ENCODE measurements at regions not wholly inside any gene's neighbourhood (a gene's known extent, or its start where the extent isn't known, plus 50 kb on each side); places are given as distances from the start of the nearest gene placed in this dataset.
A peak's percentile ranks its signal among the peaks of the same experiment; 100 is the strongest.

DNA sequence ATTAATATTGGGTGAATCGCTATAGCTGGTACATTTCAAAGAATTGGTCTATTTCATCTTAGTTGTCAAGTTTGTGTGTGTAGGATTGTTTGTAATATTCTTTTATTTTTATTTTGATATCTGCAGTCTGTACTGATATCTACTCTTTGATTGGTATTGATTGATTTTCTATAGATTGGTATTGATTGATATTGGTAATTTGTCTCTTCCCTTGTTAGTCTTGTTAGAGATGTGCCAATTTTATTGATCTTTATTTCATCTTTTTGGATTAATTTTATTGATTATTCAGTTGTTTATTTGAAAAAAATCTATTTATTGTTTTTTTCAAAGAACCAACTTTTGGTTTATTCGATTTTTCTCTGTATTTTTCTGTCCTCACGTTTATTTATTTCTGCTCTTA is 61.4 kb downstream of the TM2D3 start:
- Histone ChIP-seq H3K4me1 (ENCODE audit: insufficient read depth, low read length) (no peaks in the 10 kb centered on the region), H3K4me2 (ENCODE audit: insufficient read depth, low read length) (no peak overlapping the region), H2AFZ (ENCODE audit: low read length) (no peak overlapping the region), H3K27ac (ENCODE audit: low read depth, low read length) (no peak overlapping the region), H3K9me3 (ENCODE audit: low read depth, low read length) (no peaks in the 10 kb centered on the region), H3K36me3 (ENCODE audit: insufficient read depth, low read length) (no peaks in the 10 kb centered on the region), H3K79me2 (ENCODE audit: insufficient read depth, low read length) (no peaks in the 10 kb centered on the region), H3K27me3 (ENCODE audit: insufficient read depth, low read length) (peaks cover 2% of the 10 kb centered on the region), H3K4me3 (ENCODE audit: insufficient read depth, low read length) (no peak overlapping the region), H4K20me1 (ENCODE audit: insufficient read depth, low read length) (no peaks in the 10 kb centered on the region)
- TF ChIP-seq, protein P1, sequence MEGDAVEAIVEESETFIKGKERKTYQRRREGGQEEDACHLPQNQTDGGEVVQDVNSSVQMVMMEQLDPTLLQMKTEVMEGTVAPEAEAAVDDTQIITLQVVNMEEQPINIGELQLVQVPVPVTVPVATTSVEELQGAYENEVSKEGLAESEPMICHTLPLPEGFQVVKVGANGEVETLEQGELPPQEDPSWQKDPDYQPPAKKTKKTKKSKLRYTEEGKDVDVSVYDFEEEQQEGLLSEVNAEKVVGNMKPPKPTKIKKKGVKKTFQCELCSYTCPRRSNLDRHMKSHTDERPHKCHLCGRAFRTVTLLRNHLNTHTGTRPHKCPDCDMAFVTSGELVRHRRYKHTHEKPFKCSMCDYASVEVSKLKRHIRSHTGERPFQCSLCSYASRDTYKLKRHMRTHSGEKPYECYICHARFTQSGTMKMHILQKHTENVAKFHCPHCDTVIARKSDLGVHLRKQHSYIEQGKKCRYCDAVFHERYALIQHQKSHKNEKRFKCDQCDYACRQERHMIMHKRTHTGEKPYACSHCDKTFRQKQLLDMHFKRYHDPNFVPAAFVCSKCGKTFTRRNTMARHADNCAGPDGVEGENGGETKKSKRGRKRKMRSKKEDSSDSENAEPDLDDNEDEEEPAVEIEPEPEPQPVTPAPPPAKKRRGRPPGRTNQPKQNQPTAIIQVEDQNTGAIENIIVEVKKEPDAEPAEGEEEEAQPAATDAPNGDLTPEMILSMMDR (IDR thresholded peaks at IDR 0.05; ENCODE audit: extremely low read depth, low read depth, low read length): no peak
- no peak for DNase-seq (ENCODE audit: insufficient read length, low spot score, missing footprints)

DNA sequence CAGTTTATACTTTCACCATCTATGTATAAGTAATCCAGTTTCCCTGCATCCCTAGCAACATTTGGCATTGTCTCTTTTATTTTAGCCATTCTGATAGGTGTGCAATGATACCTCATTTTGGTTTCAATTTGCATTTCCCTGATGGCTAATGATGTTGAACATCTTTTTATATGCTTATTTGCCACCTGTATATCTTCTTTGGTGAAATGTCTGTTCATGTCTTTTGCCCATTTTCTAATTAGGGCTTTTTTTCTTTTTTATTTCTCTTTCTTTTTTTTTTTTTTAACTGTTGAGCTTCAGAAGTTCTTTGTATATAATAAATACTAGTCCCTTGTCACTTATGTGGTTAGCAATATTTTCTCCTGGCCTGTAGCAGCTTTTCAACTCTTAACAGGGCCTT is 68.9 kb downstream of the TM2D3 start:
- H4K20me1 ChIP-seq (ENCODE audit: insufficient read depth, low read length): no peaks in the 10 kb centered on the region
- H3K27me3 ChIP-seq (ENCODE audit: insufficient read depth, low read length): peaks cover 3% of the 10 kb centered on the region
- H3K4me1 ChIP-seq (ENCODE audit: insufficient read depth, low read length): peaks cover 8% of the 10 kb centered on the region
- H3K27ac ChIP-seq (ENCODE audit: low read depth, low read length): no peak overlapping the region
- DNase-seq (ENCODE audit: insufficient read length, low spot score, missing footprints): no peak
- H3K9me3 ChIP-seq (ENCODE audit: low read depth, low read length): no peaks in the 10 kb centered on the region
- no peaks in the 10 kb centered on the region for H3K79me2 ChIP-seq (ENCODE audit: insufficient read depth, low read length)
- H3K36me3 ChIP-seq (ENCODE audit: insufficient read depth, low read length): no peaks in the 10 kb centered on the region
- H3K4me3 ChIP-seq (ENCODE audit: insufficient read depth, low read length): no peak overlapping the region
- TF ChIP-seq, protein P1 (IDR thresholded peaks at IDR 0.05; ENCODE audit: extremely low read depth, low read depth, low read length): no peak
- H3K4me2 ChIP-seq (ENCODE audit: insufficient read depth, low read length): no peak overlapping the region
- no peak overlapping the region for H2AFZ ChIP-seq (ENCODE audit: low read length)

DNA sequence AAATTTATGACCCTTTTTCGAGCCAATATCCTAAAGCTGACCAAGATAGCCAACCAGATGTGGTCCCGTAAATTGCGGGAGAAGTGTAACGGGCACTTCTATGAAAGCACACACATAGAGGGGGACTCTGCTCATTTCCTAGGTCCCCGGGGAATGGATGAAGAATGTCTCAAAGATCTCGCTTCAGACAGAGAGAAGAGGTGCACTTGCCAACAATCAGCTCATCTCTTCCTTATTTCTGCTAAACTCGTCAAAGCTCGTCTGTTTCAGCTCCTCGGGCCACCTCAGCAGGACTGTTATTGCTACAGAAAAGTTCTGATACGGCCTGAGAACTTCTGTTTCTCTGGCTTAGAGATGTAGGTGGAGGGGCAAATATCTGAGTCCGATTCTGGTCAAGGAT is 71.8 kb downstream of the TM2D3 start:
- no peak overlapping the region for H3K27ac ChIP-seq (ENCODE audit: low read depth, low read length)
- peaks cover 3% of the 10 kb centered on the region for H3K27me3 ChIP-seq (ENCODE audit: insufficient read depth, low read length)
- DNase-seq (ENCODE audit: insufficient read length, low spot score, missing footprints): no peak
- no peak overlapping the region for H2AFZ ChIP-seq (ENCODE audit: low read length)
- no peak overlapping the region for H3K4me3 ChIP-seq (ENCODE audit: insufficient read depth, low read length)
- no peak overlapping the region for H3K4me2 ChIP-seq (ENCODE audit: insufficient read depth, low read length)
- peaks cover 8% of the 10 kb centered on the region for H3K4me1 ChIP-seq (ENCODE audit: insufficient read depth, low read length)
- H3K36me3 ChIP-seq (ENCODE audit: insufficient read depth, low read length): no peaks in the 10 kb centered on the region
- no peaks in the 10 kb centered on the region for H3K9me3 ChIP-seq (ENCODE audit: low read depth, low read length)
- TF ChIP-seq, protein P1 (IDR thresholded peaks at IDR 0.05; ENCODE audit: extremely low read depth, low read depth, low read length): no peak
- no peaks in the 10 kb centered on the region for H3K79me2 ChIP-seq (ENCODE audit: insufficient read depth, low read length)
- H4K20me1 ChIP-seq (ENCODE audit: insufficient read depth, low read length): no peaks in the 10 kb centered on the region

DNA sequence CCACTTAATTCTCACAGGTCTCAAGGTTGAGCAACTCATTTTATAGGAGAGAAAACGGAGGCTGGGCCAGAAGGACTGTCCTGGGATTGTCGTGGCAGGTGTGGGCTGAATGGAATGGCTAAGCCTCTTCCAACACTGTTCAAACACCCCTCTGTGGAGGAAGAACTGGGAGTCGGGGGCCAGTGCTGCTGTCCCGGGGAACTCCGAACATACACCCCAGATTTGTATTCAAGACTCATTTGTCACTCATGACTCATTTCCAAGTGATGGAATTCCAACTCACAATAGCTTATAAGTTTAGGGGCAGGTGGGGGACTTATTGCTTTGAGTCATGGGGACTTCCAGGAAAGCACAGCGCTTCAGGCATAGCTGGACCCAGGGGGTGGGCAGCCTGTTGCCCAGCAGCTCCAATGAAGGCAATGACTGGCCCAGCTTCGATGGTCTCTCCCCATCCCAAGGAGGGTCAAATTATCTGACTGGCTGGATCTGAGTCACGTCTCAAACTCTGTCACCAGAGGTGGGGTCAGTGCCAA is 72.5 kb downstream of the TM2D3 start:
- TF ChIP-seq, protein P1 (IDR thresholded peaks at IDR 0.05; ENCODE audit: extremely low read depth, low read depth, low read length): no peak
- no peaks in the 10 kb centered on the region for H3K9me3 ChIP-seq (ENCODE audit: low read depth, low read length)
- no peaks in the 10 kb centered on the region for H3K36me3 ChIP-seq (ENCODE audit: insufficient read depth, low read length)
- no peak overlapping the region for H3K27ac ChIP-seq (ENCODE audit: low read depth, low read length)
- DNase-seq (ENCODE audit: insufficient read length, low spot score, missing footprints): peak; percentile 91
- no peaks in the 10 kb centered on the region for H4K20me1 ChIP-seq (ENCODE audit: insufficient read depth, low read length)
- no peaks in the 10 kb centered on the region for H3K79me2 ChIP-seq (ENCODE audit: insufficient read depth, low read length)
- H2AFZ ChIP-seq (ENCODE audit: low read length): no peak overlapping the region
- H3K4me2 ChIP-seq (ENCODE audit: insufficient read depth, low read length): peak overlapping the region; percentile 32
- H3K4me1 ChIP-seq (ENCODE audit: insufficient read depth, low read length): peaks cover 8% of the 10 kb centered on the region
- H3K4me3 ChIP-seq (ENCODE audit: insufficient read depth, low read length): peak overlapping the region; percentile 17
- peaks cover 3% of the 10 kb centered on the region for H3K27me3 ChIP-seq (ENCODE audit: insufficient read depth, low read length)
